ENCODE measurements at regions not wholly inside any gene's neighbourhood (a gene's known extent, or its start where the extent isn't known, plus 50 kb on each side); places are given as distances from the start of the nearest gene placed in this dataset.

DNA sequence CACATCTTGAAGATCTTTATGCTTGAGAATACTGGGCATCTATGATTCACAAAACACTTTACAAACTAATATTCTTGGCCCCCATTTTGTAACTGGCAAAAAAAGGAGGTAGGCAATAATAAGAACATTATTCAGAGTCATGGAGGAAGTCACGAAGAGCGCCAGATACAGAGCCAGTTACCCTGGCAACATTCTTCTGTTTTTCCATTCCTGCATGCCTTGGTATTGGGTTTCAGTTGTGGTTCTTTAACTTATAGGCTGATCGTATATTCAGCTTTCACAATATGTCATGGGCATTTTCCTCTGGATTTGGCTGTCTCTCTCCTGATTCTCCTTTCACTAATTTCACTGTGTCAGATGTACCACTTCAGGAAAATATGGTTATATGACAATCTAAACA, 234.7 kb downstream of the HRH4 start:
- TF ChIP-seq, protein P1, sequence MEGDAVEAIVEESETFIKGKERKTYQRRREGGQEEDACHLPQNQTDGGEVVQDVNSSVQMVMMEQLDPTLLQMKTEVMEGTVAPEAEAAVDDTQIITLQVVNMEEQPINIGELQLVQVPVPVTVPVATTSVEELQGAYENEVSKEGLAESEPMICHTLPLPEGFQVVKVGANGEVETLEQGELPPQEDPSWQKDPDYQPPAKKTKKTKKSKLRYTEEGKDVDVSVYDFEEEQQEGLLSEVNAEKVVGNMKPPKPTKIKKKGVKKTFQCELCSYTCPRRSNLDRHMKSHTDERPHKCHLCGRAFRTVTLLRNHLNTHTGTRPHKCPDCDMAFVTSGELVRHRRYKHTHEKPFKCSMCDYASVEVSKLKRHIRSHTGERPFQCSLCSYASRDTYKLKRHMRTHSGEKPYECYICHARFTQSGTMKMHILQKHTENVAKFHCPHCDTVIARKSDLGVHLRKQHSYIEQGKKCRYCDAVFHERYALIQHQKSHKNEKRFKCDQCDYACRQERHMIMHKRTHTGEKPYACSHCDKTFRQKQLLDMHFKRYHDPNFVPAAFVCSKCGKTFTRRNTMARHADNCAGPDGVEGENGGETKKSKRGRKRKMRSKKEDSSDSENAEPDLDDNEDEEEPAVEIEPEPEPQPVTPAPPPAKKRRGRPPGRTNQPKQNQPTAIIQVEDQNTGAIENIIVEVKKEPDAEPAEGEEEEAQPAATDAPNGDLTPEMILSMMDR (conservative IDR thresholded peaks at IDR 0.05), result no peak
- no peak overlapping the region for H3K27ac ChIP-seq

DNA sequence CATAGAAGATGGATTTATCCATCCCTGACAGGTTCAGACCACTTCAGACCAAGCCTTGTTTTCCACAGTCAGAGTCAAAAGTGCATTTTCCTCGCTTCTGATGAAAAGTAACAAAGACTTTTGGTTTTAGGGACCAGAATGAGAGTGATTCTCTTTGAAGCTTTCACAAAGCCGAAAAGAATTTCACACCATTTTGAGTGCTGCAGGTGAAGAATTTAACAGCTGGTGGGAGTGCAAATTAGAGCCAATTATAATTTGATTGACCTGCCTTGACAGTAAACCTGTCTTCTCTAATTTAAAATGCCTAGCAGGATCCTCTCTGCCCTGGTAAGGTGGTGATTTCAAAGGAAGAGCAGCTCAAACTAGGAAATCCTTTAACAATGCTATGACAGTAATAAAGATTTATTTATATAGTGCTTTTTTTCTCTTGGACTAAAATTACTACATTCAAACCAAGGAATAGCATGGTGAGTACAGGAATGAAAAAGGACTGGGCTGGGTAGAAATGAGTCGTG, 241.6 kb downstream of the HRH4 start:
- H3K27ac ChIP-seq, result no peak overlapping the region

DNA sequence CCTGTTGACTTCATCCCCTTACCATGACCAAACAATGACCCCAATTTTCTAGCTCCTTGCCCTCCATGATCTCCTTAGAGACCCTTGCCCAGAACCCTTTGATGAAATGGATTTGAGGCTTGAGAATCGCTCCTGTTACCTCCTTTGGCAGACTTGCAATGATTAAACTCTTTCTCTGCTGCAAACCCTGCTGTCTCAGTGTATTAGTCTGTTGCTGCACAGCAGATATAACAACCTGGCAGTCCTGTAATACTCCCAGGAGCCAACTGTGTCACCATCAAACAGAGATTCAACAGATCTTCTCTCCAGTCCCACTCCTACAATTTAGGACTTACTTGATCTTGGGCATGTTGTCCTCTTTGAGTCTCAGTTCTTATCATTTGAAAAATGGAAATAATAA, 242.9 kb downstream of the HRH4 start:
- H3K27ac ChIP-seq, result no peak overlapping the region
- TF ChIP-seq, protein P1 (conservative IDR thresholded peaks at IDR 0.05), result no peak

More for the DNA sequence above, 241.6 kb downstream of the HRH4 start:
- TF ChIP-seq, protein P1 (conservative IDR thresholded peaks at IDR 0.05), result no peak

DNA sequence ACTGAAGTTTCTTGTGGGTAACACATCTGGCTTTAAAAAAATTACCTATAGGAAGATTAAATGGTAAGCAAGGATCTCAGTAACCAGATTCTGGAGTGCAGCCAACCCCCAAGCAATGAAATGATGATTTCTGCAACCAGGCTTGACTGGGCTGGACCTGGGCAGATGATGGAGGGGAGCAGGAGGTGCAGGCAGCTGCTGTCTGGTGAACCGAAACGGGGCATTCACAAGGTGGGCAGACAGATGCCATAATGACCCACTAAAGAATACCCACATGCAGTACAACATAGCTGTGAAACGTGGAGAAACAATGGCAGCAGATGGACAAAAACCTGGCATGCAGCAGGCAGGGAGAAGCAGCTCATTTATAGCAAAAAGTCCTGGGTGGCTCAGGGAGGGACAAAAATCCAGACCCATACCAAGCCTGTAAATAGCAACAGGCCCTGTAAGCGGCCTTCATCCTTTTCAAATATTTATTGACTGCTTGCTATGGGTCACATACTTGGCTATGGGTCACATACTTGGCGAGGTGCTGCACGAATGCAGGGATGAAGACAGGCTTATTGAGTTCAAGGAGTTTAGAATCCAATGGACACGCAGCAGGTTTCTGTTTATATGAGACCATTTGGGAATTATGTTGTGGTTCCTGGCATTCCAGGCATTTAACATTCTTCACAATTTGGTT, 244.7 kb downstream of the HRH4 start:
- H3K27ac ChIP-seq, result no peak overlapping the region
- TF ChIP-seq, protein P1 (conservative IDR thresholded peaks at IDR 0.05), result no peak

DNA sequence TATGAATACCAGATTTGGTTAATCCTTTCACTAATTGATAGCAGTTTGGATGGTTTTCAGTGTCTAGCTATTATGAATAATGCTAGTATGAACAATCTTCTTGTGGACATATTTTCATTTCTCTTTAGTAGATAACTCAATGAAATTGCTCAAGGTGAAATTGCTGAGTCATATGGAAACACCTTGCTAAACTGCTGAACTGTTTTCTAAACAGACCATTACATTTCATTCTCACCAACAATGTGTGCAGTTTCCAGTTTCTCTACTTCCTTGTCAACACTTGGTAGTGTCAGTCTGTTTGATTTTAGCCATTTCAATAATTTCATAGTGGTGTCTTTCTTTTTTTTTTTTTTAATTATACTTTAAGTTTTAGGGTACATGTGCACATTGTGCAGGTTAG, 250.0 kb downstream of the HRH4 start:
- no peak overlapping the region for H3K27ac ChIP-seq
- TF ChIP-seq, protein P1 (conservative IDR thresholded peaks at IDR 0.05), result no peak

DNA sequence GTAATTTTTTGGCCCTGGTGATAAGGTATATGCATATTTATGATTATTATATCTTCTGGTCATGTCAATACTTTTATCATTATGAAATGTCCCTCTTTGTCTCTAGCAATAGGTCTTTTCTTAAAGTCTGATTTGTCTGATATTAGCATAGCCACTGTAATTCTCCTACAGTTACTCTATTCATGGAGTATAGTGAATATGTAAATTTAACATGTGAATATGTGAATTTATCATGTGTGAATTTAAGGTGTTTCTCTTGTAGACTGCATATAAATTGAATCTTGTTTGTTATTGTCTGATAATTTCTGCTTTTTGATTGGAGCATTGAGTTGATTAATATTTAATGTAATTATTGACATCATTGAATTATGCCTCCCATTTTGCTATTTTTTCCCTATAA, 259.4 kb downstream of the HRH4 start:
- TF ChIP-seq, protein P1 (conservative IDR thresholded peaks at IDR 0.05), result no peak
- H3K27ac ChIP-seq, result no peak overlapping the region

DNA sequence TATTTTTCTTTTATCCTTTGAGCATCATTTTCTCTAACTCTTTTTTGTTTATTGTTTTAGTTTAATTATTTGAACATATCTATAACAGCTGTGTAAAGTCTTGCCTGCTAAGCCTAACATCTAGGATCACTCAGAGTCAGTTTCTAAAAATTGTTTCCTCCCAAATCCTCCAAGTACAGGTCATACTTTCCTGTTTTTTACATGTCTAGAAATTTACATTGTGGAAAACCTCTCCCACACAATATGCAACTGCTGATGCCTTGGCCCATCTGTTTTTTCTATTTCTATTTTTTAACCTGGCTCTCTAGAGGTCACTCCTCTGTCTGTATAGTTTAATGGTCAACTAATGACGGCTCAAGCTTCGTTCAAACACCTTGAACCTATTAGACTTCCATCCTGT, 261.0 kb downstream of the HRH4 start:
- no peak overlapping the region for H3K27ac ChIP-seq
- TF ChIP-seq, protein P1 (conservative IDR thresholded peaks at IDR 0.05), result no peak
